ENCODE measurements at regions not wholly inside any gene's neighbourhood (a gene's known extent, or its start where the extent isn't known, plus 50 kb on each side); places are given as distances from the start of the nearest gene placed in this dataset.

- DNase-seq, result no peak
Observed at GRCh38 chr4:81574991-81575390, 103.3 kb upstream of the RASGEF1B start.

GRCh38 chr4:81573840-81574239, 102.1 kb upstream of the RASGEF1B start:
- DNase-seq, result no peak

DNA sequence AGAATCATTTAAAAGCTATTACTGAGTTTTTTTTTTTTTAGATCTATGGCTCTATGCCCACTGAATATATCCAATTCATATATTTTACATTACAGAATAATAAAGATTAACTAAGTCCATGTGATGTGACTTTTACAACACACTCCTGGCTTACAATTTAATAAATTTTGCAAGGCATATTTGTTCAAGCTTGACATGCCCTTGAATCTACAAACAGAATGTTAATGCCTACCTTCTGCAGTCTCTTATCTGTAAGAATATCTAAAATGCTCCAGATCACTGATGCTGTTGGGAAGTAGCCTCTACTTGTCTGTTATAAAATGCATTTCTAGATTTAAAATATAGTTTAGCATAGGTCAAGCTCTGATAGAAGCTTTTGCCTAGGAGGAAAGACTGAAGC, 100.7 kb upstream of the RASGEF1B start:
- no peak for DNase-seq

DNA sequence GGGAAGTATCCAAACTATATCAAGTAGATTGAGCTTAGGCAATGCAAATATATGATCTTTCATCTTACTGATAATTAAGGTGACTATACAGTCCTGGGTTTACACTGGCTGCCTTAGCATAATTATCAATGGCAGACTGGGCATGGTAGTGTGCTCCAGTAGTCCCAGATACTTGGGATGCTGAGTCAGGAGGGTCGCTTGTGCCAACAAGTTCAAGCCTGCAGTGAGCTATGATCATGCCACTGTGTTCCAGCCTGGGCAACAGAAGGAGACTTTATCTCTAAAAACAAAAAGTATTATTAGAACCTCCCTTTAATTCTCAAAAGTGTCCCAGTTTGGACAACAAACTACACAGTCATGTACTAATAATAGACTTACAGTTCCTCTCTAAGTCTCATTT, 99.4 kb upstream of the RASGEF1B start:
- no peak for DNase-seq

DNA sequence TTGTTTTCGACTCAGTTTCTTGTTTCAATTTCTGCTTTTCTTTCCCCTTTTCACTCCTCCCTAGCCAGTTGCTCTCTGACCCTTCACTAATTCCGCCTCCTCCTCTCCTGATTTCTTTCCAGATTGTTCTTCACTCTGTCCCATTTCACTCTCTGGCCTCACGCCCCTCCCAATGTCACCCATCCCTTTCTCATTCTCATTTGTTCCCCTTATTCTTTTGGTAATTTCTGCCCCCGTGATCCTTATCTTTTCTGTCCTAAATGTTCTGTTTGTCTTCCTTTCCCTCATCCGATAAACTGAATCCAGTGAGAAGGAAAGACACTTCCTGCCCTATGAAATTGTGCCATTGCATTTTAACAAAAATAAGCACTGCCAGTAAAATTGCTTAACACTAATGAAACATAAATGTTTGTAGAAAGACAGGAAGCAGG, 94.5 kb upstream of the RASGEF1B start:
- no peak for DNase-seq

GRCh38 chr4:81565142-81565870, 93.6 kb upstream of the RASGEF1B start:
- no peak for DNase-seq

DNA sequence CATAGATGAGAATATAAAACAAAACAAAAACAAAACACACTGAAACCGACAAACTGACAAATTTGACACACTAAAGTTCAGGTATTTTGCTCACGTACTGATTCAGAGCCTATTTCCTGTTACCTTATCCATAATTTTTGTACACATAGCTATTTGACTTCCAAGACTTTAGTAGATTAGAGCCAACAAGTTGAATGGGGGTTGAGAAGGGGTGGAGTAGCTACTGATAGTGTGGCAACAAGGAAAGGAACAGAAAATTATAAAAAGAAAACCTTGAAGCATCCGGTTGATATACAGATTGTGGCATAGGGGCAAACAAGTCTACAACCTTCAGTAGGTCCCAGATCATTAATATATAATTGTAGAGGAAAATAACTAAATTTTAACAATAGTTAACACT, 92.3 kb upstream of the RASGEF1B start:
- no peak for DNase-seq

- no peak for DNase-seq
Observed at GRCh38 chr4:81562093-81562492, 90.4 kb upstream of the RASGEF1B start.

- no peak for DNase-seq
Observed at GRCh38 chr4:81557306-81557705, 85.6 kb upstream of the RASGEF1B start.

- DNase-seq, result no peak
Observed at GRCh38 chr4:81555489-81555888, 83.8 kb upstream of the RASGEF1B start.

- DNase-seq, result no peak
Observed at GRCh38 chr4:81552086-81552485, 80.4 kb upstream of the RASGEF1B start.

DNA sequence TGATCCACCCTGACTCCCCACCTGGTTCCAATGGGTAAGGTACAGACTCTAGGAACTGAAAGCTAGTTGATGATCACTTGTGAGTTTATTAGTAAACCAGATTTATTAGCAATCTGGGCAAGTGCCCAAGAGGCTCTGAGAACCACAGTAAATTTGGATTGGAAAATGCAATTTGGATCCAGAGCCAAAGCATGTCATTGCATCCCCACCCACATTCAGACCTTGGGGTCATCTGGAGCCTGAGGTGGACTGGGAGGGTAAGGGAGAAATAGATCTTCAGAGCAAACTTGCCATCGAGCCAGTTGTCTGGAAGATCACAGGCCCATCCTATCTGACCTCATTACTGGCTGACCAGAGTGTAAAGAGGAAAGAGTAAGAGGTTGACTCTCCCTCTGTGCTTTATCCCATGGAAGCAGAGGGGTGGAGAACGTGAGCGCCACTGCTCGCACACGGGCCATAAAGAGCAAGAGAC, 78.7 kb upstream of the RASGEF1B start:
- DNase-seq, result no peak

- no peak for DNase-seq
Observed at GRCh38 chr4:81549984-81550383, 78.3 kb upstream of the RASGEF1B start.

- DNase-seq, result no peak
Observed at GRCh38 chr4:81546777-81547176, 75.1 kb upstream of the RASGEF1B start.

GRCh38 chr4:81541161-81541945, 69.6 kb upstream of the RASGEF1B start:
- no peak for DNase-seq

DNA sequence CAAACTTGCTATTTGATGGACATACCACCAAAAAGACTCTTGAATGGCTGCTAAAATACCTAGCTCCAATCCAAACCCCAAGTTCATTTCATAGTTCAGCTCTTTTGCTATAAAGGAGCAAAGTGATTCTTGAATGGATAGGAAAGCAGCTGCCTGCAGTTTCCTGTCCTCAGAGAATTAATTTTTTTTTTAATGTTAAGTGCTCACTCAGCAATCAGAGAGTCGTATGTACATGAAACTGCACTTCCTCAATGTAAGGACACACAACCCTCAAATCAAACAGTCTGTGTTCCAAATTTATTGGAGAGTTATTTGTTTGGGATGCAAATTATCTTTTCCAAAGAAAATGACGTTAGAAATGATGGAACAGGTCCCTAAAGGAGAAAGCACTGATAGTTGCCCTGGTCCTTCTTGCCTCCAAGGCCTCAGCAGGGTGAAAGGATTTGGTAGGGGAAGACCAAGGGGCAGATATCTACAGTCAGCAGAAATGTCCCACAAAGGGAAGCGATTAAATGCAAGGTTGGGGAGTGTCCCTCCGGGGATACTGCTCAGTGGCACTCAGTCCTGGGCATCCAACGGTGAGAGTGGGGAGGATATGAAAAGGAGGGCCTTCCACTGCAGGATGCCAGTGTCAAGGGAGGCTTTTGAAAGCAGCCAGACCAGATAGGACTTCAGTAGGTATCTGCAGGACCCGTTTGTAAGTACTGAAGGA, 67.2 kb upstream of the RASGEF1B start:
- DNase-seq, result no peak

GRCh38 chr4:81531410-81531809, 59.7 kb upstream of the RASGEF1B start:
- no peak for DNase-seq

DNA sequence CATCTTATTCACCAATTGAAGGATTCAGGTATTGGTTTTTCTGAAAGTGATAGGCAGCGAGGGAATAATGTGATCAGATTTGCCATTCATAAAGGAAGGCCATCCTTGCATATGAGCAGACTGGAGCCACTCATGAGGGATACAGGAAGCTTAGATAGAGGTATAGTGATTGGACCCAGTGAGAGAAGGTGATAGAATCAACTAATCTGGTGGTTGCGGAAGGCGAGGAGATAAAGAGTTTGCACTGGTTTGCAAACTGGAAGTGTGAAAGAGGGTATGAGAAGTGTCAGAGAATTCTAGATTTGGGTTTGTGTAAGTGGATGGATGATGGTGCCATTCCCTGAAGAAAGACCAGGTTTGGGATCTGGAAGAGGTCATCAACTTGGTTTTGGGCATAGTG, 57.3 kb upstream of the RASGEF1B start:
- no peak for DNase-seq

DNA sequence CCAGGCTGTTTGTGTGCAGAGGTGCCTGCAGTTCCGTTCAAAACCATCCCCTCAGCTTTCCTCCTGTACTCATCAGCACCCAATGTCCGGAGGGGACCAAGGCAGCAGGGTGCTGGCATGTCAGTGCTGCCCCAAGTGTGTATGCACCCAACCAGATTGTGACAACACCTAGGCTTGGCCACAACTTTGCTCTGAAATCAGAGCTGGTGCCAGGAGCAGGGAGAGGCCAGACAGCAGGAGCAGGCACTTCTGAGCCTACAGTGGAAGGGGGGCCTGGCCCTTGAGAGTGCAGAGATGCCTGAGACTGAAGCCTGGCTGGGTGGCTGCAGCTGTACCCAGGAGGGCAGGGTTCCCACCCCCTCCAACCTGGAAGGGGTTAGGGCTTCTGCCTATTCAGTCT, 56.5 kb upstream of the RASGEF1B start:
- no peak for DNase-seq

- DNase-seq, result no peak
Observed at GRCh38 chr4:81527709-81528108, 56.0 kb upstream of the RASGEF1B start.

GRCh38 chr4:81527115-81527514, 55.4 kb upstream of the RASGEF1B start:
- no peak for DNase-seq

GRCh38 chr4:81526706-81527105, 55.0 kb upstream of the RASGEF1B start:
- DNase-seq, result no peak

- DNase-seq, result no peak
Observed at GRCh38 chr4:81523672-81524327, 52.1 kb upstream of the RASGEF1B start.

All from CD4-positive, alpha-beta T cell treated with Interferon gamma for 1 hour (primary cell).